NCI-H2029 treated with DMSO at 0.1 percent for 48 hours (cell line): ENCODE measurements at regions not wholly inside any gene's neighbourhood (a gene's known extent, or its start where the extent isn't known, plus 50 kb on each side); places are given as distances from the start of the nearest gene placed in this dataset.
"Not testable (repeated sequence)": the region's sequence is repeated elsewhere in the genome, so short reads cannot be mapped to it uniquely, and the experiment has no call there.

ENCODE experiments used
- DNase-seq: peaks from one replicate; lab custom pipeline; 2025; lab: John Stamatoyannopoulos, UW

DNA sequence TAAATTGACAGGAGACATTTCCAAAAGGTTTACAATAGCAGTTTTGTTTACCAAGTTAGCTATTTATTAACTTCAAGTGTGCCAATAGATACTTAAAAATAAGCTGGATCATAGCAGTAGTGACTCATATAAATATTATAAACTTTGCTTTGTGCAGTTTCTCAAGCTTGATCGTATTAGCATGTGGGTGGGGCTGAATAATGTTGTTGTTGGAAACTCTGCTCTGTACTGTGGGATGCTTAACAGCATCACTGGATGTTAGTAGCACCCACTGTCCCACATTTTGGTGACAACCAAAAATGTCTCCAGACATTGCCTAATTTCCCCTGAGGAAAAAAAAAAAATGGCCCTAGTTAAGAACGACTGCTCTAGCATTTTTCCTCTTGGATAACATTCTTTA, 855.2 kb upstream of the ADGRL3 start:
- no peak for DNase-seq

DNA sequence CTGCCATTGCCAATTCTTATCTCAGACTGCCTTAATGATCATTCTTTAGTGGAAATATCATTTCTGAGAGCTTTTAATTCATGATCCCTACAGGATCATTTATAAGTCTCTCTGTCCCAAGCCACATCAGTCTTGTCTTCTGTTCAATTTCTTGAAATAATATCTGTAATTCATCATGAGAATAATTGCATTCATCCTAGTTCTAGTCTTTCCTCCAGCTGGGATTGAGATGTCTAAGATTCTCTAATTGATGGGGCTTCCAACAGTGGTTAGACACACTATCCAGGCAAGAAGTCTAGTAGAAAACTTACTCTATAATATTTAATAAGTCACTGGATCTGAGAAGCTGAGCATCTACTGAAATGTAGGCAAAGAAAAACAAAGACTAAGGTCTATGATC, 854.7 kb upstream of the ADGRL3 start:
- DNase-seq, result no peak

DNA sequence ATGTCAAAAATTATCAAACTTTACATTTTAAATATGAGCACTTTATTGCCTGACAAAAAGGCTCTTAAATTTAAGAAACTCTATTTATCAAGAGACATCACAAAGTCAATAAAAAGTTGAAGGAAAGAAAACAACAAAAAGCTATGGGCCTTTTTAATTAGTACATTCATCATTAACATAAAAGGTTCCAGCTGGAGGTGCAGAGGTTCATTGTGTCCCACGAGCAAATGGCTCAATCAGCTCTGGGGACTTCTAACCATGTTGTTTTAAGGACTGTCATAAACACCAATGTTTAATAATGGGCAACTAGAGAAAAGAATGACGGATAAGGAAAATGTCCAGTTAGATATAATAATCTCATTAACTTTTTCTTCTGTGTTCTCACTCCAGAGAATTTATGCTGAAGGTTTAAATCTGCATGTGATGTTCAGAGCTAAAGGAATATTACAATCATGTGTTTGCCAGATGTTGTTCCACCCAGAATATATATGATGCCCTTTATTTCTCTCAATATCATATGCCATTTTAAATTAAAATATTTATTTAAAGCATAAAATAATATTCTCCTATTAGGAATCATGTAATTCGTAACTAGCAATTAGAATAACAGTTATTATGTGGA, 840.3 kb upstream of the ADGRL3 start:
- no peak for DNase-seq

DNA sequence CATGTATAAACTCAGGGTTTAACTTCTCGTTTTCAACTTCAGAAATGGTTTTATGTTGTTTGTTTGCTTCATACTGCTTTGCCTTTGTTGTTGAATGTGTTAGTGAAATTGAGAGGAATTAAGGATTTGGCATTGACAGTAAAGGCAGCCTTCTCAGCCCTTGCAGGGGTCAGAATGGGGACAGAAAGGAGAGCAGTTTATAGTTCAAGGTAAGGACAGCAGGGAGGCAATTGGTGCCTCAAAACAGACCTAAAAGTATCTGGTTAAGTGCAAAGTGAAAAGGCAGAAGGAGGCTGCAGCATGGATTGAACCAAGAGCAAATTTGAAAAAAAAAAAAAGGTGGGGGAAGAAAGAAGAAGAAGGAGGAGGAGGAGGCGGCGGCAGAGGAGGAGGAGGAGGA, 835.0 kb upstream of the ADGRL3 start:
- no peak for DNase-seq

DNA sequence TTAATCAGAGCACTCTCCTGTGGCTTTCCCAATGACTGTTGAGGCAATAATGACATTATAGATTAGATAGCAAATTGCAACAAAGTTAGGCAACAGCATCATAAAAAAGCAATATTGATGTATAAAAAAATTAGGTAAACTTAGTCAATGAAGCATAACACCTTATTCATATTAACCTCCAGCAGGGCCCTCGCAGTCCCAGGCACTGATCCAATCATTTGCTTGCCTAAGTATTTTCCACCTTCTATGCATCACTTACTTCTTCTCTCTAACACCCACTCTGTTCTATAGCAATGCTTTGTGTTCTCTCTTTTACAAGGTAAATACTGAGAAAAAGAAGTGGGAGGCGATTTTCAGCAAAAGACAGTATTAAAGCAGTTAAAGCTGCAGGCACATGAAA, 833.5 kb upstream of the ADGRL3 start:
- DNase-seq, result no peak

DNA sequence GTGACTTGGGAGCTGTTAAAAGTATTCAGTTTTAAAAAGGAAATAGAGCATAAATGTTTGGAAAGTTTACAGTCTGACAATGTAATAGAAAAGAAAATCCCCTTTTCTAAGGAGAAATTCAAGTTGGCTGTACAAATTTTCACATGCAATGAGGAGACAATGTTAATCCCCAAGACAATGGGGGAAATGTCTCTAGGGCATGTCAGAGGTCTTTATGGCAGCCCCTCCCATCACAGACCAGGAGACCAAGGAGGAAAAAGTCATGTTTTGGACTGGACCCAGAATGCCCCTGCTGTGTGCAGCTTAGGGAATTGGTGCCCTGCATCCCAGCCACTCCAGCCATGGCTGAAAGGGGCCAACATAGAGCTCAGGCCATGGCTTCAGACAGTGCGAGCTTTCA, 831.1 kb upstream of the ADGRL3 start:
- DNase-seq, result no peak

DNA sequence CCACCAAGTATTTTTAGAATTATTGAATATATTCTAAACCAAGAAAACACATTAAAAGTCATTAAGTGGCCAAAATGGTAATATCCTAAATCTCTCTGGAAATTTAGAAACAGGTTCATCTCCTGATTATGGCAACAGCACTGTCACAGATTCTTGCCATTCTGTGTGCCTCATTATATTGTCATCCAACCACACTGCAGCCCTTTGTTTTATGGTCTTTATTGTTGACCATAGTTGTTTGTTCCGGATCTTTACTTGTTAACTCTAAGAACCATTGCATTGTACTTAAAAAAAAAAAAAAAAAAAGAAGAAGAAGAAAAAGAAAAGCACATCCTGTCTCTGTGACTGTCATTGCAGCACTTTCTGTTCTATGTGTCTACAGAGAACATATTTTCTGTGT, 822.1 kb upstream of the ADGRL3 start:
- no peak for DNase-seq

DNA sequence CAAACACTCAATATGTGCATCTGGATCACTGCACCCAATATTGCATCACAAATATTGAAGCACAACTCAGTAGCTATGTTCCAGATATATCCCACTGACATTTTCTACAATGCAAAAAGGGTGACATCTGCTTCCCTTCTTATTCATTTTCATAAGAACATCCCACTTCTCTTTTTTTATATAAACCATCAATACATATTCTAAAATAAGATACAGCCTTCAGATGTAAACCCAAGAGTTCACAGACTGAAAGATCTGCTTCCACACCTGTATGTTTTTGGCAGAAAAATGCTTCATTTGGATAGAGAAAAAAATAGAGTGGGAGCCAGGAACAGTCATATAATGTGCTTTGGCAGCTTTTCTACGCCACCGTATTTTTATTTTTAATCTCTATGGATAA, 815.6 kb upstream of the ADGRL3 start:
- no peak for DNase-seq

DNA sequence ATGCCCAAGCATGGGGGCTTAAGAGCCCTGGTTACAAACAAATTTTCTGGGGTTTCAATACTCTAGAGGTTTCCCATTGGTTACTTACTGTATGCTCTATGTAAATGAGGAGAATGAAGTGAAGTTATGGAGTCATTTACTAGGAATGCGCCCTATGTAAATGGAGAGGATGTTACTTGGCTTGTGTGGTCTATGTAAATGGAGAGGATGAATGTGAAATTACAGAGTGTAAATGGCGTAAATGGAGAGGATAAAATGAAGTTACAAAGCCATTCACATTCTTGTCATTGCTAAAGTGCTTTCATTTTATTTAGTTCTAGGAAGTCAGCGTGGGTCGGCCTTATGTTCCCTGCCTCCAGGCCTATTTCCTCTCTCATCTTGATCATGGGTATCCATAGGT, 810.5 kb upstream of the ADGRL3 start:
- no peak for DNase-seq

DNA sequence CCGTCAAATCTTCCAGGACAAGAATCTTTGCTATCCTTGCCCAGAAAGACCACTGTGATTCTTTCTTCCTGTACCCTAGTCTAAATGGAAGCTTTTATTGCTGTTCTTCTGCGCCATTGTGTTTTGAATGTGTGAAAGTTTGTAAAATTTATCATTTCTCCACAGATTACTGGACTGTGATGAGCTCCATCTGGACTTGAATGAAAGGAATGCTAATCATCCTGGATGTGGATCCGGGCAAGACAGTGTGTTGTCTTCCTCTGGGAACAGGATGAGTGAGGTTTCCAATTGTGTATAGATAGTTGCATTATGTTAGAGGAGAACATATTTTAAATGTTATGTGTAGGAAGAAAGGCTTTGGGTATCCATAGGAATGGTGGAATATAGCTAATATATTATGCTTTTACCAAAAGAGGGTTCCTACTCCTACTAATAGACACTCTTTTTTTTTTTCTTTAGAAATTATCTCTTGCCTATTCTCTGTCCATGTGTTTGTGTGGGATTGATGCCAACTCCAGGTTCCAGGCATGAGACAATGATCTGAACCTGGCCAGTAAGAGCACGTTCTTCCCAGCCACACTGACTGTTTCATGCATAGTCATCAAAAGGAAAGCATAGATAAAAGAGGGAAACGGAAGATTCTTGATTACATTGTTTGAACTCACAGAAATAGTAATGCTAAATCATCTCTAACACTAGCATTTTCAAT, 803.6 kb upstream of the ADGRL3 start:
- no peak for DNase-seq

DNA sequence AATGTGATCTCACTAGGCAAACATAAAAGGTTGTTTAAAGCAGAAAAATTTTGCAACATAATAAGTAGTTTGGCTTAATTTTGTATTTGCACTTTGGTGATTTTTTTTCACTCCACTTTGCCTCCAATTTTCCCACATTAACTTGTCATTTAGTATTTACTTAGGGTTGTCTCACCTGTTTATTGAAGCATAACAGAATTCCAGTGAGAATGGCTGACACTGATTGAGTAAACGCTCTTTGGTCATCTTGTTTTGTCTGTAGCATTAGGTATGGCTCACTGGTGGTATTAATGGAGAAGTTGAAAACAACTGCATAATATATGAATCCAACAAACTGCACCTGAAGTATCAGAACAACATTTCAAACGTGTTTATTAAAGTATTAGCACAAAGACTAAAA, 799.5 kb upstream of the ADGRL3 start:
- no peak for DNase-seq

DNA sequence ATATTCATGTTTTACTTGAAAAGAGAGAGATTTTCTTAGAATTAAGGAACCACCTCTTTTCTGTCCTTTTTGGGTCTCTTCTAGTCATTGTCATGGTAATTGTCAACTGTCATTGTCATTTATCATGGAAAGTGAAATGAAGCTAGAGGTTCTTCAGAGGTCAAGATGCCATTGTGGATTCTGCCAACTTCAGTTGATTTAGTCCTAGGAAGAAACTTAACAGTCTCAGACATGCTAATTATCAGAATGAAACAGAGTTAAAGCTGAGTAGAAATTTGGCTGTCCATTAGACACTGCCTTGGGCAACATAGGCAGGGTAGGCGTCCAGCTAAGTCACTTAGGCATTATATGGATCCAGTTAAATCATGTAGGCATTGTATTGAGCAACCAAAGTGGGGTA, 796.1 kb upstream of the ADGRL3 start:
- no peak for DNase-seq

DNA sequence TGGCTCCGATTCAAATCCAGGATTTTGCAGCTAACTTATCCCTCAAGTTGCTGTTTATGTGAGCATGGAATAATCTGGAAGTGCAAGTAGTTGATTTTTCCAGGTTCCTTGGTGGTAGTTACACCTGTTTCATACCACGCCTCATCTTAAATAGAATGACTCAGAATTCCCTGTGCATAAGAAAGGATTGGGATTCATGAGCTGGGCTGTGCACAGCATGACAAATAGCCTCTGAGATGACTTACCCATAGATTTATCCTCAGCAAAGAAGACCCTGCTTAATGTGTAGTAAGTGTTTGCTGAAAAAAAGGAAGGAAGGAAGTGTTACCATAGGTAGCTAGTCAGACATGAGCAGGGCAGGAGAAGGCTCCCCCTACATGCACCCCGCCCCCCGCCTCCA, 777.7 kb upstream of the ADGRL3 start:
- DNase-seq, result no peak

DNA sequence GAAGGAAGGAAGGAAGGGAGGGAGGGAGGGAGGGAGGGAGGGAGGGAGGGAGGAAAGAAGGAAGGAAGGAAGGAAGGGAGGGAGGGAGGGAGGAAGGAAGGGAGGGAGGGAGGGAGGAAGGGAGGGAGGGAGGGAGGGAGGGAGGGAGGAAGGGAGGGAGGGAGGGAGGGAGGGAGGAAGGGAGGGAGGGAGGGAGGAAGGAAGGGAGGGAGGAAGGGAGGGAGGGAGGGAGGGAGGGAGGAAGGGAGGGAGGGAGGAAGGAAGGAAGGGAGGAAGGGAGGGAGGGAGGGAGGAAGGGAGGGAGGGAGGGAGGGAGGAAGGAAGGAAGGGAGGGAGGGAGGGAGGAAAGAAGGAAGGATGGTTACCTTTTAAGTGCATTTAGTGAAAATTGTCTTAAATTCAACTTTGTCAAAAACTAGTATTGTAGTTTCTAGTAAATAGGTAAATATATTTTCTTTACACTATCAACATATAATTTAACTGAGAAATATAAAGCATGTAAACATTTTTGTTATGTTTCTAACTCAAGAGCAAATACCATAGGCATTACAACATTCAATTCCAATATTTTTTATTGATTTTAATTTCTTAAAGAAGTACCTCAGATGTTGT, 776.4 kb upstream of the ADGRL3 start:
- DNase-seq, result not testable (repeated sequence)

DNA sequence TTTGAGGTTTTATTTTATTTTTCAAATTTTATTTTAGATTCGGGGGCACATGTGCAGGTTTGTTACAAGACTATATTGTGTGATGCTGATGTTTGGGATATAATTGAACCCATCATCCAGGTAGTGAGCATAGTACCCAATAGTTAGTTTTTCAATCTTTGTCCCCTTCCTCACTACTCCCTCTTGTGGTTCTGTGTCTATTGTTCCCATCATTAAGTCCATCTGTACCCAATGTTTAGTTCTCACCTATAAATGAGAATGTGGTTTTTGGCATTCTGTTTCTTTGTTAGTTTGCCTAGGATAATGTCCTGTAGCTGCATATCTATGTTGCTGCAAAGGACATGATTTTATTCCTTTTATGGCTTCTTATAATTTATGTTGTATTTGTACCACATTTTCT, 767.2 kb upstream of the ADGRL3 start:
- DNase-seq, result no peak

DNA sequence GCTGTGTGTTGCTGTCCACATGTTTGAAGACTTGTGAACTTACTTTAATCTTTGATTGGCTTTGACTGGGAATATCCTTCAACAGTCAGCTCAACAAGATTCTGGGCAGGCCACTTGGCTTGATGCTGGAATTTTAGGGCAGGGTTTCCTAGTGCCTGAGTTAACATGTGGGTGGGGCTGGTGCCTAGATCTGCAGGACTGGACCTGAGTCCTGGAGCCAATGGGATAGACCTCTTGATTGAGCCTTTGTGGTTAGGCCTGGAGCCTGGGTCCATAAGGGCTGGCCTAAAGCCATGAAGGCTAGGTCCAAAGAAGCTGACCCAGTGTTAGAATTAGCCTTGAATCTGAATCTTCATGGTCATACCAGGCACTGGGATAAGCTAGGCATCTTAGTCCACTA, 757.1 kb upstream of the ADGRL3 start:
- DNase-seq, result no peak

DNA sequence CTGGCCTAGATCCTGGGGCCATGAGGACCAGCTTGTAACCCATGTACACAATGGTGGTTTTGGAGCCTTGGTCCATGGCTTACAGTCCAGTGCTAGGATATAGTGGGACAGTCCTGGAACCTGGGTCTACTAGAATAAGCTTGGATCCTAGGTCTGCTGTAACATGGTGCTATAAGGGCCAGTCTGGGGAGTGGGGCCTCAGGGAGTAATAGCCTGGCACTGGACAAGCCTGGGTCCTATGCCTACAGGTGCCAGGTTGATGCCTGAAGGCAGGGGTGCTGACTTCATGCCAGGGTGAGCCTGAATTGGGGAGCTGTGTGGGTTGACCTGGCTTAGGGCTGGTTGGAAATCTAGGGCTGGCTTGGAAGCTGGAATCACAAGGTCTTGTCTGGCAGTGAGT, 756.3 kb upstream of the ADGRL3 start:
- no peak for DNase-seq

DNA sequence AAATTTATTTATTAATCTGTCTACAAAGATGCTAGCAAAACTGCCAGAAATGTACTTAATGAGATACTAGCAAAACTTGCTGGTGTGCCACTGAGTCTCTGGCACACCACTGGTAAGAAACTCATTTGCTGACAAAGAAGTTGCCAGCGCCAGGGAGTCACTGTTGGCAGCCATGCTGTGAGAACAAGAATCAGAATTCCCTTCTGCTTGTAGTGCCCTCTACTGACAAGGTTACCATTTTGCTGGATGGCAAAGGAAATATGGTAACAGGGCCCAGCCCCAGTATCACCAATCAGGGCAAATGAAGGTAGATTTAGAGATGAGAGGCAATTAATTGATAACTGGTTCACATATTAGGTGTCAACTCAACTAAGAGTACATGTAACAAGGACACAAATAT, 750.1 kb upstream of the ADGRL3 start:
- DNase-seq, result no peak

DNA sequence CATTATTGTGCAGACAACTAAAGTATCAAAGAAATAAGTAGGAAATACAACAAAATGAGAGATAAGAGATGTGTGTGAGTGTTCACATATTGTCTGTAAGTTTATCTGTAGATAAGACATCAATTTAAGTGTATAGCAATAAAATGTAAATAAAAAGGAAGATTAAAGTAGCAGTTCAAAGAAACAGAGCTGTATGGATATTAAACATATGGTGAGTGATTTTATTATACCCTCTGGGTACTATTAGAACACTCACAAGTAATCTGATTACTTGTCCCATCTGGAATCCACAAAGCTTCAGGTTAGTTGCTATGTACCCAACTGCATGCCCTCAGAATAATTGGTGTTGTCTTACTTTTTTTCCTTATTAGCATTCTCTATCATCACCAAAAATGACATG, 747.9 kb upstream of the ADGRL3 start:
- no peak for DNase-seq

DNA sequence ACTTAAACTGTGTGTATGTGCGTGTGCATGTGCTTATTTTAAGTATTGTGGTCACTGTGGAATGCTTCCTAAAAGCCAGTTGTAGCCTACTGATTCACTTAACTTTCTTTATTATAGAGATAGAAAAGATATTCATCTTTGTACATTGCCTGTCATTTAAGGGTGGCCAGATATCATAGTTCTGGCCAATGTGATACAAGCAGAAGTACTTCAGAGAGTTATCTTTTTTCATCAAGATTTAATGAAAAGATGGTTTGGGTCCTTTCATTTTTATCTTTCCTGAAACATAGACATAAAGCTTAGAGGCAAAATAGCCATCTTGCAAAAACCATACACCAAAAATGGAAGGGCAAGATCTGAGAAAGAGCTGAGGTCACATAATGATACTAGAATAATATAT, 744.7 kb upstream of the ADGRL3 start:
- DNase-seq, result no peak

DNA sequence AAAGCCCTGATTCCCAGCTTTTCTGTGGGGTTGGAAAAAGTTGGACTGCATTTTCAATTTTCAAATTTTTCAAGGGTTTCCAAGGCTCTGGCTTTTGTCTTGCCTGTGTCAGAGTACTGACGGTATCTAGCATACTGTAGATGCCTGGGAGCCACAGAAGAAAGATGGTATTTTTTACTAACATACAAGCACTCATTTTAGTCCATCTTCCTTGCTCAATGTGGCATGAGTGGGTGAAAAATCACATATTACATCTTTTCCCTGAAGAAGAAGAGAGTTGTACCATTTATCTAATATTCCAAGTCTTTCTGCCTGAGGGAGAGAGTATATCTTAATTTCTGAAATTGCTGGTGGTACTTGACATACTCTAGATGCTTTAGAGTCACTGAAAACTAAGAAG, 738.6 kb upstream of the ADGRL3 start:
- no peak for DNase-seq

DNA sequence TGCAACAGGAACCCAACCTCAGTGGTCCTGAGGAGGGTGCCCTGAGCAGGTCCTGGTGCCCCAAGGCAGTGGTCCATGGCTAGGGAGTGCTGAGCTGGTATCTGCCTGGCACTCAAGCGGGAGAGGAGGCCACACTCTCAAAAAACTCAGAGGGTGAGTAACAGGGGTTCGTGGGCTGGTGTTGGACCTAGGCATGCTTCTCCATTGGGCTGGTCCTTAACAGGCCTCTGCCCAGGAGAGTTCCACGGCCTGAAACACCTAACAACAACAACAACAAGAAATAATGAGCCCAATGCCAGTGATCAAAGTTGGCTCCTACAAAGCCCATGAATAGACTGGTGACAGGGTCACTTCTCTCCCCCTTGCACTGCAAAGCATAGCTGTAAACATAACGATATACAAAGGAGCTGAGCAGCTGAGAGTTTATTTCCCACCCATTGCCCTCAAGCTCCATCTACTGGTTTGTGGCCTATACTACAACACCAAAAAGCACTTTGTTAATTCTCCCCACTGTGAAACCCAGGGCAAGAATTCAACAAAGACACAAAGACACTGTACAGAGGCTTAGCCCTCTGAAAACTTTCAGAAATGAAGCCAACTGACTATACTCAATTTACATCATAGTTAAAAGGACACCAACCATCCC, 736.1 kb upstream of the ADGRL3 start:
- no peak for DNase-seq

DNA sequence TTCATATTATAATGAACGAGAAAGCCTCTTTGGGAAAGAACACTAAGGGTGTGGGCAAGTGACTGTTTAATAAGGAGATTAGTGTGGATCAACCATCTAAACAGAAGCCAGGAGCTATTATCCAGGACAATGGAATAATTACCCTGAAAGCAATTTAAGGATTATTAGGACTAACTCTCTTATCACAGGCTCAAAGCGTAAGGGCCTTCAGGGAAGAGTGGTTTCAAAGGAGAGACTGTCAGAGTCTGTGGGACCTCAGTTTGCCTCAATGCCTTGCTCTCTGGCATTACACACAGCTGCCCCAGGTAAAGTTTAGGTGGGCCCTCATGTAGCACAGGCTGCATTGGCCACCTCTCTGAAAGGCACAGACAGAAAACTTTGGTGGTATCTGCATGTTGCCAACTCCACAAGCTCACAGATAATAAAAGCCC, 717.2 kb upstream of the ADGRL3 start:
- no peak for DNase-seq
